Smooth muscle cell (in vitro differentiated cells): ENCODE measurements at regions not wholly inside any gene's neighbourhood (a gene's known extent, or its start where the extent isn't known, plus 50 kb on each side); places are given as distances from the start of the nearest gene placed in this dataset.

ENCODE experiments used
- DNase-seq: peaks from one replicate; lab custom pipeline; 2025; ENCODE audit not compliant: unreplicated experiment; lab: John Stamatoyannopoulos, UW
- H2AFZ ChIP-seq: fragments of 200-600 bp; sonication (generic); 2 replicates; pipeline ENCODE4 v1.6.0; 2016; ENCODE audit warnings: antibody characterized with exemption, low read depth, mild to moderate bottlenecking
- H3F3A ChIP-seq: fragments of 200-600 bp; sonication (generic); 2 replicates; pipeline ENCODE4 v1.6.0; 2017; ENCODE audit warnings: antibody characterized with exemption, low read depth
- H3K27ac ChIP-seq: fragments of 200-600 bp; sonication (generic); 2 replicates; pipeline ENCODE4 v1.5.1; 2016; ENCODE audit warnings: low read depth, mild to moderate bottlenecking
- H3K27me3 ChIP-seq: fragments of 200-600 bp; sonication (generic); 2 replicates; pipeline ENCODE4 v1.6.1; 2016; ENCODE audit warnings: low read depth, mild to moderate bottlenecking
- H3K36me3 ChIP-seq: fragments of 200-600 bp; sonication (generic); 2 replicates; pipeline ENCODE4 v1.5.1; 2016; ENCODE audit warnings: low read depth
- H3K4me1 ChIP-seq: fragments of 200-600 bp; sonication (generic); 2 replicates; pipeline ENCODE4 v1.5.1; 2016; ENCODE audit warnings: low read depth
- H3K4me2 ChIP-seq: fragments of 200-600 bp; sonication (generic); 2 replicates; pipeline ENCODE4 v1.6.0; 2016; ENCODE audit warnings: mild to moderate bottlenecking
- H3K4me3 ChIP-seq: fragments of 200-600 bp; sonication (generic); 2 replicates; pipeline ENCODE4 v1.5.1; 2016; ENCODE audit warnings: mild to moderate bottlenecking
- H3K79me2 ChIP-seq: fragments of 200-600 bp; sonication (generic); 2 replicates; pipeline ENCODE4 v1.6.0; 2016; ENCODE audit warnings: low read depth, mild to moderate bottlenecking
- H3K9ac ChIP-seq: fragments of 200-600 bp; sonication (generic); 2 replicates; pipeline ENCODE4 v1.6.0; 2016; ENCODE audit warnings: low read depth
- H3K9me3 ChIP-seq: fragments of 200-600 bp; sonication (generic); replicated peaks from 2 replicates; pipeline ENCODE4 v1.5.1; 2016; ENCODE audit warnings: low read depth
- H4K20me1 ChIP-seq: fragments of 200-600 bp; sonication (generic); 2 replicates; pipeline ENCODE4 v1.6.0; 2016; ENCODE audit warnings: low read depth
- WGBS: methylation state at CpG from one replicate; pipeline ENCODE4 v1.1.7; 2016; ENCODE audit warnings: low lambda C conversion rate; 5-methylcytosine and 5-hydroxymethylcytosine counted together
- TF ChIP-seq, protein P1 (sequence below): fragments of 200-600 bp; sonication (generic); IDR thresholded peaks from 2 replicates; pipeline ENCODE4 v1.5.1; 2017; ENCODE audit warnings: borderline replicate concordance, mild to moderate bottlenecking, antibody characterized with exemption; ENCODE audit not compliant: insufficient read depth, poor library complexity, severe bottlenecking

DNA sequence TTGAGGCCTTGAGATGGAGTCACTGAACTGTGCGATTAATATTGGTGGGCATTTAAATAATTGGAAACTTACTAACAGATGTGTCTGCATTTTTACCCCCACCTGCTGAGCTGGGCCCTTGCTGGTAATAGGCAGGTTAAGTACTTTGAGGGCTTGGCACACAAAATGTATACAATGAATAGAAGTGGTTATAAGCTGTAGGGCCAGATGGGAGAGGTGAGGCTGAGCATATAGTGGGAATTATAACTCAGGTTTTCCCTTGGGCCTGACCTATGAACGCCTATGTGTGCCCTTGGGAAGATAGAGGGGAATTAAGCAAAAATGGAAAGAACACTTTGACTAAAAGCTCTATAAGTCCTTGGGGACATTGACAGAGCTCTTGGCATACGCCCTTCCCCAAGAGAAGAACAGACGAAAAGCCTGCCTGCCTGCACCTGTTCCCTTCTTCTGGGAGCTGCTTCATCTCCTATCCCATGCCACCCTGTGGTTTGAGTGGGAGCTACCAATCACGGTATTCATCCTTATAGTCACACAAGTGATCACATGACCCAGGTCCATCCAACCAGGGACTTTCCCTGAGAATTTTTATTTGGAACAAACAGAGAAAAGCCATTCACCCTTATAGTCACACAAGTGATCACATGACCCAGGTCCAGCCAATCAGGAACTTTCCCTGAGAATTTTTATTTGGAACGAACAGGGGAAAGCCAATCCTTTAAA, 260.7 kb upstream of the CSF3R start:
- Histone ChIP-seq H3K36me3 (no peaks in the 10 kb centered on the region), H3K4me2 (no peak overlapping the region), H2AFZ (no peak overlapping the region), H3K9me3 (no peaks in the 10 kb centered on the region), H3K4me1 (no peaks in the 10 kb centered on the region), H3F3A (no peaks in the 10 kb centered on the region), H3K27ac (no peak overlapping the region), H3K4me3 (no peak overlapping the region), H3K79me2 (no peaks in the 10 kb centered on the region), H4K20me1 (no peaks in the 10 kb centered on the region), H3K9ac (no peak overlapping the region), H3K27me3 (peaks cover 12% of the 10 kb centered on the region)
- no peak for DNase-seq
- 83% methylated on average over 6 of the region's 6 CpGs for WGBS
- TF ChIP-seq, protein P1, sequence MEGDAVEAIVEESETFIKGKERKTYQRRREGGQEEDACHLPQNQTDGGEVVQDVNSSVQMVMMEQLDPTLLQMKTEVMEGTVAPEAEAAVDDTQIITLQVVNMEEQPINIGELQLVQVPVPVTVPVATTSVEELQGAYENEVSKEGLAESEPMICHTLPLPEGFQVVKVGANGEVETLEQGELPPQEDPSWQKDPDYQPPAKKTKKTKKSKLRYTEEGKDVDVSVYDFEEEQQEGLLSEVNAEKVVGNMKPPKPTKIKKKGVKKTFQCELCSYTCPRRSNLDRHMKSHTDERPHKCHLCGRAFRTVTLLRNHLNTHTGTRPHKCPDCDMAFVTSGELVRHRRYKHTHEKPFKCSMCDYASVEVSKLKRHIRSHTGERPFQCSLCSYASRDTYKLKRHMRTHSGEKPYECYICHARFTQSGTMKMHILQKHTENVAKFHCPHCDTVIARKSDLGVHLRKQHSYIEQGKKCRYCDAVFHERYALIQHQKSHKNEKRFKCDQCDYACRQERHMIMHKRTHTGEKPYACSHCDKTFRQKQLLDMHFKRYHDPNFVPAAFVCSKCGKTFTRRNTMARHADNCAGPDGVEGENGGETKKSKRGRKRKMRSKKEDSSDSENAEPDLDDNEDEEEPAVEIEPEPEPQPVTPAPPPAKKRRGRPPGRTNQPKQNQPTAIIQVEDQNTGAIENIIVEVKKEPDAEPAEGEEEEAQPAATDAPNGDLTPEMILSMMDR, result no peak

DNA sequence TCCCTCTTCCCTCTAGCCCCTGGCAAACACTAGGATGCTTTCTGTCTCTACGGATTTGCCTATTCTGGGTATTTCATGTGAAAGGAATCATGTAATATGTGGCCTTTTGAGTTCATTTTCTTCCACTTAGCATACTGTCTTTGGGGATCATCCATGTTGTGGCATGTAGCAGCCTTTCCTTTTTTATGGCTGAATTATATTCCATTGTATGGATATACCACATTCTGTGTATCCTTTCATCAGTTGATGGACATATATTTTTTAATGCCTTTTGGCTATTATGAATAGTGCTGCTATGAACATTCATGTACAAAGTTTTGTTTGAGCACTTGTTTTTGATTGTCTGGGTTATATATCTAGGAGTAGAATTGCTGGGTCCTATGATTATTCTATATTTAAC, 258.4 kb upstream of the CSF3R start:
- Histone ChIP-seq H3K27ac (no peak overlapping the region), H3K27me3 (peaks cover 33% of the 10 kb centered on the region), H3K9ac (no peak overlapping the region), H3K9me3 (no peaks in the 10 kb centered on the region), H3K36me3 (no peaks in the 10 kb centered on the region), H3K79me2 (no peaks in the 10 kb centered on the region), H2AFZ (no peak overlapping the region), H4K20me1 (no peaks in the 10 kb centered on the region), H3K4me1 (no peaks in the 10 kb centered on the region), H3K4me3 (no peak overlapping the region), H3F3A (no peaks in the 10 kb centered on the region), H3K4me2 (no peak overlapping the region)
- DNase-seq, result no peak
- WGBS, result 91% methylated on average over 1 of the region's 1 CpG
- TF ChIP-seq, protein P1, result no peak

DNA sequence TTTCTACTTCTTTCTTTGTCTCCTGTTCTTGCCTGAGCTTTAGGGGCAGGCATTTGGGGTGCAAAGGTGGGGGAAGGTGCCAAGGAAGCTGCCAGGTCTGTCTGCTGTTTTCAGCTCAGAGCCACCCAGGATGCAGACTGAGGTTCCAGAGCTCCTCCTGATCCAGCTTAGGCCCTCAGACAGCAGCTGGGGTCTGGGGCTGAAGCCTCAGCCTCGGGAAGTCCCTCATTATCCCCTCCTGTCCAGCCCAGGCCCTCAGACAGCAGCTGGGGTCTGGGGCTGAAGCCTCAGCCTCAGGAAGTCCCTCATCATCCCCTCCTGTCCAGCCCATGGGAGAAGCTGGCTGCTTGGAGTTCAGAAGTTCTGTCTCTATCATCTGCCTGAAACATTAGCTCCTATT, 257.7 kb upstream of the CSF3R start:
- WGBS, result 33% methylated on average over 1 of the region's 1 CpG
- peaks cover 33% of the 10 kb centered on the region for H3K27me3 ChIP-seq
- no peak overlapping the region for H3K9ac ChIP-seq
- no peak overlapping the region for H3K27ac ChIP-seq
- TF ChIP-seq, protein P1, result no peak
- H3K9me3 ChIP-seq, result no peaks in the 10 kb centered on the region
- H3K36me3 ChIP-seq, result no peaks in the 10 kb centered on the region
- H3K4me3 ChIP-seq, result no peak overlapping the region
- H3K79me2 ChIP-seq, result no peaks in the 10 kb centered on the region
- H3K4me2 ChIP-seq, result no peak overlapping the region
- H2AFZ ChIP-seq, result no peak overlapping the region
- H3F3A ChIP-seq, result no peaks in the 10 kb centered on the region
- no peak for DNase-seq
- no peaks in the 10 kb centered on the region for H4K20me1 ChIP-seq
- no peaks in the 10 kb centered on the region for H3K4me1 ChIP-seq

DNA sequence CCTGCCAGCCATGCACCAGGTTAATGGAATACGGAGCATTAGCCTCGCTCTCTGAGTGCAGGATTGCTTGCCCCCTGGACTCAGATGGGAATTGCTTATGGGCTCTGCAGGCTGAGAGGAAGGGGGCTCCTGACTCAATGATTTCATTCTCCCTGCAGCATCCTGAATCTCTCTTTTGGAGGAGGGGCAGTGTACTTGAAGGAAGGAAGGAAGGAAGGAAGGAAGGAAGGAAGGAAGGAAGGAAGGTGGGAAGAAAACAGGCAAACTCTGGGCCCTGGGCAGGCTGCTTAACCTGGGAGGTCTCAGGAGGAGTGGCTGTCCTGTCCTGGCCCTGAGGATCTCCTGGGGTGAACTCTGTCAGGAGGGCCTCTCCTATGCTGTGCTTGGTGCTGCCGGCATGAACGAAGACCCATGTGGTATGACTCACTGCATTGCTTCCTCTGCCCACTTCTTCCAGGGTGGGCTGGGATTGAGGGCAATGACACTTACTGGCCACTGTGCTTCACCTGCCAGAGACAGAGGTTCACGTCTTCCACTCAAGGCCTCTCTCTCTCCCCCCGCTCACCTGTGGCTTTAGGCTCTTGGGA, 257.1 kb upstream of the CSF3R start:
- 64% methylated on average over 6 of the region's 6 CpGs for WGBS
- Histone ChIP-seq H3K4me3 (no peak overlapping the region), H3F3A (no peaks in the 10 kb centered on the region), H3K9me3 (no peaks in the 10 kb centered on the region), H3K27ac (no peak overlapping the region), H3K4me2 (no peak overlapping the region), H3K36me3 (no peaks in the 10 kb centered on the region), H3K4me1 (no peaks in the 10 kb centered on the region), H4K20me1 (no peaks in the 10 kb centered on the region), H3K27me3 (peaks cover 33% of the 10 kb centered on the region), H2AFZ (no peak overlapping the region), H3K9ac (no peak overlapping the region), H3K79me2 (no peaks in the 10 kb centered on the region)
- TF ChIP-seq, protein P1, result no peak
- no peak for DNase-seq
